WTC11 (cell line): ENCODE measurements at regions not wholly inside any gene's neighbourhood (a gene's known extent, or its start where the extent isn't known, plus 50 kb on each side); places are given as distances from the start of the nearest gene placed in this dataset.
"Not testable (repeated sequence)": the region's sequence is repeated elsewhere in the genome, so short reads cannot be mapped to it uniquely, and the experiment has no call there.

Experiments used
- ATAC-seq: fragments of 200-7000 bp; cut with Tn5 transposase; 2 replicates; pipeline ENCODE4 v1.10.0; 2021; ENCODE audit warnings: mild to moderate bottlenecking, moderate library complexity
- CTCF ChIA-PET: fragments of 300-600 bp; sonication (Branson Sonifier 250); formaldehyde crosslinking; loops from one replicate; lab custom pipeline; 2021; ENCODE audit warnings: antibody characterized with exemption; lab: Charles Lee
- POLR2A ChIA-PET: fragments of 350-600 bp; sonication (Branson Sonifier 250); formaldehyde crosslinking; loops from one replicate; lab custom pipeline; 2021; ENCODE audit warnings: antibody characterized with exemption; lab: Charles Lee
- DNase-seq: peaks from one replicate; pipeline ENCODE4 v3.0.0; 2021; ENCODE audit warnings: low spot score
- H3K27ac Mint-ChIP-seq: 2 replicates; pipeline ENCODE4 v1.8.0; 2021; ENCODE audit warnings: mixed read lengths
- H3K27me3 Mint-ChIP-seq: 2 replicates; pipeline ENCODE4 v1.8.0; 2021; ENCODE audit warnings: low read depth, mild to moderate bottlenecking, moderate library complexity, mixed read lengths
- H3K36me3 Mint-ChIP-seq: 2 replicates; pipeline ENCODE4 v1.8.0; 2021; ENCODE audit warnings: mixed read lengths
- H3K4me1 Mint-ChIP-seq: 2 replicates; pipeline ENCODE4 v1.8.0; 2022; ENCODE audit warnings: mixed read lengths
- H3K4me3 Mint-ChIP-seq: 2 replicates; pipeline ENCODE4 v1.8.0; 2021; ENCODE audit warnings: mild to moderate bottlenecking, moderate library complexity, mixed read lengths
- H3K9me3 Mint-ChIP-seq: 2 replicates; pipeline ENCODE4 v1.8.0; 2021; ENCODE audit warnings: mixed read lengths
- ETV6 ChIP-seq: sonication (generic); formaldehyde crosslinking; IDR thresholded peaks from 2 replicates; pipeline ENCODE4 v1.8.1; 2022; ENCODE audit warnings: mild to moderate bottlenecking, missing genetic modification reagents
- NR1H2 ChIP-seq: sonication (generic); formaldehyde crosslinking; IDR thresholded peaks from 2 replicates; pipeline ENCODE4 v1.9.0; 2021; ENCODE audit warnings: mild to moderate bottlenecking, moderate library complexity, missing genetic modification reagents
- PREB ChIP-seq: sonication (generic); formaldehyde crosslinking; IDR thresholded peaks from 2 replicates; pipeline ENCODE4 v1.8.1; 2022; ENCODE audit warnings: mild to moderate bottlenecking, missing genetic modification reagents, moderate library complexity, borderline replicate concordance
- SMAD3 ChIP-seq: sonication (generic); formaldehyde crosslinking; IDR thresholded peaks from 2 replicates; pipeline ENCODE4 v1.8.0; 2022; ENCODE audit warnings: missing genetic modification reagents, mild to moderate bottlenecking, borderline replicate concordance
- SMAD4 ChIP-seq: sonication (generic); formaldehyde crosslinking; IDR thresholded peaks from 2 replicates; pipeline ENCODE4 v1.8.0; 2022; ENCODE audit warnings: mild to moderate bottlenecking, missing genetic modification reagents
- TEAD4 ChIP-seq: sonication (generic); formaldehyde crosslinking; IDR thresholded peaks from 2 replicates; pipeline ENCODE4 v1.8.0; 2022; ENCODE audit warnings: mild to moderate bottlenecking, missing genetic modification reagents
- ZNF423 ChIP-seq: fragments of 250-450 bp; sonication (Bioruptor Pico); IDR thresholded peaks from 2 replicates; pipeline ENCODE4 v2.1.2; 2022; ENCODE audit warnings: mild to moderate bottlenecking, moderate library complexity
- ZNF425 ChIP-seq: fragments of 250-450 bp; sonication (Bioruptor Pico); conservative IDR thresholded peaks from 2 replicates; pipeline ENCODE4 v1.9.0; 2021; ENCODE audit warnings: mild to moderate bottlenecking
- ZNF532 ChIP-seq: fragments of 250-450 bp; sonication (Bioruptor Pico); IDR thresholded peaks from 2 replicates; pipeline ENCODE4 v1.9.0; 2021; ENCODE audit warnings: mild to moderate bottlenecking, borderline replicate concordance
- TF ChIP-seq, protein P1 (sequence below): sonication (generic); formaldehyde crosslinking; IDR thresholded peaks from 2 replicates; pipeline ENCODE4 v1.8.0; 2022; ENCODE audit warnings: mild to moderate bottlenecking, missing genetic modification reagents

- ATAC-seq (peak; percentile 27), DNase-seq (no peak)
- Mint-ChIP-seq H3K4me3 (peak overlapping the region; percentile 48; the same call in 1 of the 2 replicates), H3K4me1 (peaks cover 27% of the 10 kb centered on the region), H3K9me3 (peaks cover 18% of the 10 kb centered on the region), H3K27me3 (peaks cover 62% of the 10 kb centered on the region), H3K36me3 (peaks cover 14% of the 10 kb centered on the region; the same call in 1 of the 2 replicates), H3K27ac (no peak overlapping the region; the same call in 1 of the 2 replicates)
- no peak for TF ChIP-seq SMAD3
- TF ChIP-seq ZNF423, result no peak
- no peak for TF ChIP-seq TEAD4 (CRISPR knock-in tag)
- TF ChIP-seq ETV6, result no peak
- ChIA-PET POLR2A (no interaction called here), CTCF (interaction anchor here (0.9 to 1.5 kb wide), 3 partner anchors 9 to 227 kb away, joined by 3 to 7 read pairs (median 4); no protein-coding TSS in a partner anchor)
Observed at GRCh38 chr5:152052470-152052869, 127.8 kb upstream of the GLRA1 start.

GRCh38 chr5:152051499-152052454 lies 127.1 kb upstream of the GLRA1 start:
- Mint-ChIP-seq H3K27ac (peak overlapping the region; percentile 24; the same call in 1 of the 2 replicates), H3K36me3 (peaks cover 15% of the 10 kb centered on the region; the same call in 1 of the 2 replicates), H3K4me1 (peaks cover 27% of the 10 kb centered on the region), H3K9me3 (peaks cover 24% of the 10 kb centered on the region), H3K4me3 (peak overlapping the region; percentile 18; the same call in 1 of the 2 replicates)
- DNase-seq, result peak; percentile 58
- ATAC-seq, result peak; percentile 86
- CTCF ChIA-PET, result interaction anchor here (0.8 to 1.5 kb wide), 4 partner anchors 10 to 227 kb away, joined by 3 to 7 read pairs (median 4); no protein-coding TSS in a partner anchor
- POLR2A ChIA-PET, result no interaction called here
- TF ChIP-seq ZNF423, result peak; percentile 25; the same call in 1 of the 2 replicates
- TF ChIP-seq, protein P1, sequence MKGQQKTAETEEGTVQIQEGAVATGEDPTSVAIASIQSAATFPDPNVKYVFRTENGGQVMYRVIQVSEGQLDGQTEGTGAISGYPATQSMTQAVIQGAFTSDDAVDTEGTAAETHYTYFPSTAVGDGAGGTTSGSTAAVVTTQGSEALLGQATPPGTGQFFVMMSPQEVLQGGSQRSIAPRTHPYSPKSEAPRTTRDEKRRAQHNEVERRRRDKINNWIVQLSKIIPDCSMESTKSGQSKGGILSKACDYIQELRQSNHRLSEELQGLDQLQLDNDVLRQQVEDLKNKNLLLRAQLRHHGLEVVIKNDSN, result no peak
- TF ChIP-seq, all 79 proteins: peak for 1
- H3K27me3 Mint-ChIP-seq, result peaks cover 67% of the 10 kb centered on the region

- POLR2A ChIA-PET, result no interaction called here
- no peak for ATAC-seq
Observed at GRCh38 chr5:152046361-152046760, 121.7 kb upstream of the GLRA1 start.

GRCh38 chr5:152038856-152039255 lies 114.2 kb upstream of the GLRA1 start:
- H3K4me3 Mint-ChIP-seq, POLR2A ChIA-PET, H3K4me1 Mint-ChIP-seq, ATAC-seq, H3K27ac Mint-ChIP-seq, H3K9me3 Mint-ChIP-seq, DNase-seq, H3K36me3 Mint-ChIP-seq: not testable (repeated sequence)
- CTCF ChIA-PET, result interaction anchor here (1.2 kb wide), 1 partner anchor 104 kb away, joined by 3 read pairs; no protein-coding TSS in a partner anchor
- peaks cover 12% of the 10 kb centered on the region for H3K27me3 Mint-ChIP-seq

More at GRCh38 chr5:152046361-152046760, 121.7 kb upstream of the GLRA1 start:
- Mint-ChIP-seq H3K4me3 (no peak overlapping the region), H3K9me3 (peaks cover 26% of the 10 kb centered on the region), H3K27me3 (peaks cover 86% of the 10 kb centered on the region), H3K27ac (no peak overlapping the region), H3K4me1 (peaks cover 12% of the 10 kb centered on the region), H3K36me3 (peaks cover 15% of the 10 kb centered on the region; the same call in 1 of the 2 replicates)
- TF ChIP-seq ZNF532 (no peak), NR1H2 (no peak), SMAD4 (CRISPR knock-in tag) (no peak), PREB (CRISPR knock-in tag) (no peak), ZNF425 (CRISPR knock-in tag) (no peak)
- CTCF ChIA-PET, result no interaction called here
- DNase-seq, result no peak

DNA sequence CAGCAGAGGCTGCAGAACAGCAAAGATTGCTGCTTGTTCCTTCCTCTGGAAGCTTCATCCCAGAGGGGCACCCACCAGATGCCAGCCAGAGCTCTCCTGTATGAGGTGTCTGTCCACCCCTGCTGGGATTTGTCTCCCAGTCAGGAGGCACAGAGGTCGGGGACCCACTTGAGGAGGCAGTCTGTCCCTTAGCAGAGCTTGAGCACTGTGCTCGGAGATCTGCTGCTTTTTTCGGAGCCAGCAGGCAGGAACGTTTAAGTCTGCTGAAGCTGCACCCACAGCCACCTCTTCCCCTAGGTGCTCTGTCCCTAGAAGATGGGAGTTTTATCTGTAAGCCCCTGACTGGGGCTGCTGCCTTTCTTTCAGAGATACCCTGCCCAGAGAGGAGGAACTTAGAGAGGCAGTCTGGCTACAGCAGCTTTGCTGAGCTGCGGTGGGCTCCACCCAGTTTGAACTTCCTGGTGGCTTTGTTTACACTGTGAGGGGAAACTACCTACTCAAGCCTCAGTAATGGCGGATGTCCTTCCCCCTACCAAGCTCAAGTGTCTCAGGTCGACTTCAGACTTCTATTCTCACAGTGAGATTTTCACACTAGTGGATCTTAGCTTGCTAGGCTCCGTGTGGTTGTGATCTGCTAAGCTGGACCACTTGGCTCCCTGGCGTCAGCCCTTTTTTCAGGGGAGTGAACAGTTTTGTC lies 101.8 kb upstream of the GLRA1 start:
- H3K4me3 Mint-ChIP-seq, H3K4me1 Mint-ChIP-seq, ATAC-seq, POLR2A ChIA-PET, DNase-seq, H3K27me3 Mint-ChIP-seq, H3K27ac Mint-ChIP-seq, H3K36me3 Mint-ChIP-seq: not testable (repeated sequence)
- CTCF ChIA-PET, result interaction anchor here (0.9 to 1.1 kb wide), 2 partner anchors 117 to 201 kb away, joined by 4 read pairs; no protein-coding TSS in a partner anchor
- peaks cover 23% of the 10 kb centered on the region for H3K9me3 Mint-ChIP-seq
